ENCODE measurements at regions not wholly inside any gene's neighbourhood (a gene's known extent, or its start where the extent isn't known, plus 50 kb on each side); places are given as distances from the start of the nearest gene placed in this dataset.
"Not testable (repeated sequence)": the region's sequence is repeated elsewhere in the genome, so short reads cannot be mapped to it uniquely, and the experiment has no call there.

GRCh38 chr18:71355599-71355998 is 1066.8 kb downstream of the SOCS6 start:
- not testable (repeated sequence) for TF ChIP-seq CTCF (IDR thresholded peaks at IDR 0.05; ENCODE audit: low read depth, low read length); MAX (IDR thresholded peaks at IDR 0.05; ENCODE audit: low read depth, low read length); POLR2A (IDR thresholded peaks at IDR 0.05; ENCODE audit: extremely low read depth, insufficient read length)

Measured in NB4 (cell line).